ENCODE measurements at regions not wholly inside any gene's neighbourhood (a gene's known extent, or its start where the extent isn't known, plus 50 kb on each side); places are given as distances from the start of the nearest gene placed in this dataset.

- TF ChIP-seq CEBPB (IDR thresholded peaks at IDR 0.05; ENCODE audit: low read depth), result no peak
- no peak for TF ChIP-seq YY1 (IDR thresholded peaks at IDR 0.05; ENCODE audit: extremely low read depth, insufficient replicate concordance, low read depth, low read length)
- no peak for TF ChIP-seq CTCF (IDR thresholded peaks at IDR 0.05 in 2 of 3, conservative IDR thresholded peaks at IDR 0.05 in 1 of 3; ENCODE audit: borderline replicate concordance in 1 of 3, insufficient read depth in 1 of 3, low read depth in 2 of 3, low read length in 2 of 3)
- TF ChIP-seq EGR1 (IDR thresholded peaks at IDR 0.05; ENCODE audit: low read depth), result no peak
- TF ChIP-seq EZH2phosphoT487 (IDR thresholded peaks at IDR 0.05; ENCODE audit: borderline replicate concordance), result no peak
- TF ChIP-seq SIN3A (IDR thresholded peaks at IDR 0.05; ENCODE audit: low read depth), result no peak
- TF ChIP-seq ZNF274 (IDR thresholded peaks at IDR 0.05; ENCODE audit: low read depth, low read length), result no peak
- no peak for TF ChIP-seq ZFX (IDR thresholded peaks at IDR 0.05)
- no peak for TF ChIP-seq POLR2A (IDR thresholded peaks at IDR 0.05; ENCODE audit: borderline replicate concordance, extremely low read depth, insufficient read depth, insufficient read length)
- TF ChIP-seq TCF7L2 (IDR thresholded peaks at IDR 0.05; ENCODE audit: borderline replicate concordance, extremely low read depth, insufficient read depth, insufficient read length), result no peak
- TF ChIP-seq SRF (IDR thresholded peaks at IDR 0.05; ENCODE audit: low read depth), result no peak
- no peak for TF ChIP-seq POLR2AphosphoS5 (IDR thresholded peaks at IDR 0.05; ENCODE audit: low read depth, low read length)
- no peak for TF ChIP-seq EZH2 (IDR thresholded peaks at IDR 0.05)
These were observed 116.2 kb downstream of the DISP1 start for GRCh38 chr1:222931023-222931422.
